Mammary epithelial cell (primary cell): ENCODE measurements at regions not wholly inside any gene's neighbourhood (a gene's known extent, or its start where the extent isn't known, plus 50 kb on each side); places are given as distances from the start of the nearest gene placed in this dataset.

Experiments used
- EZH2 ChIP-seq: IDR thresholded peaks from 2 replicates; pipeline ENCODE4 v1.6.1; 2012; ENCODE audit warnings: low read length, inconsistent platforms, borderline replicate concordance
- TF ChIP-seq, protein P1 (sequence below), 2 donors: IDR thresholded peaks in 1 of 2; conservative IDR thresholded peaks in 1 of 2; 2 replicates each; pipeline ENCODE4 v1.5.1; 2011 to 2012; ENCODE audit warnings: inconsistent platforms in 2 of 2, low read length in 2 of 2, mild to moderate bottlenecking in 2 of 2, control low read depth in 1 of 2, low read depth in 1 of 2; ENCODE audit not compliant: insufficient read depth in 1 of 2; ENCODE audit errors: extremely low read depth in 1 of 2

DNA sequence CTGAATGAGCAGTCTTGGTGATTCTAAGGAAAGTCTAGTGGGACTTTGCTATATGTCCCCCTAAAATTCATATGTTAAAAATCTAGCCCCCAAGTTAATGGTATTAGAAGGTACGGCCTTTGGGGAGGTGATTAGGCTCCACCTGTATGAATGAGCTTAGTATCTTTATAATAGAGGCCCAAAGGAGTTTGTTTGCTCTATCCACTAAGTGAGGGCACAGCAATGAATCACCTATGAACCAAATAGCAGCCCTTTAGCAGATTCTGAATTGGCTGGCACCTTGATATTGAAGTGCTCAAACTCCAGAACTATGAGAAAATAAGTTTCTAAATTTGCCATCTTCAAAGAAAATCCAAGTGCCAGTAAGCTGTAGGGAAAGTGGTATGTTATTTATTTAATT, 187.9 kb downstream of the SUCNR1 start:
- TF ChIP-seq, protein P1, sequence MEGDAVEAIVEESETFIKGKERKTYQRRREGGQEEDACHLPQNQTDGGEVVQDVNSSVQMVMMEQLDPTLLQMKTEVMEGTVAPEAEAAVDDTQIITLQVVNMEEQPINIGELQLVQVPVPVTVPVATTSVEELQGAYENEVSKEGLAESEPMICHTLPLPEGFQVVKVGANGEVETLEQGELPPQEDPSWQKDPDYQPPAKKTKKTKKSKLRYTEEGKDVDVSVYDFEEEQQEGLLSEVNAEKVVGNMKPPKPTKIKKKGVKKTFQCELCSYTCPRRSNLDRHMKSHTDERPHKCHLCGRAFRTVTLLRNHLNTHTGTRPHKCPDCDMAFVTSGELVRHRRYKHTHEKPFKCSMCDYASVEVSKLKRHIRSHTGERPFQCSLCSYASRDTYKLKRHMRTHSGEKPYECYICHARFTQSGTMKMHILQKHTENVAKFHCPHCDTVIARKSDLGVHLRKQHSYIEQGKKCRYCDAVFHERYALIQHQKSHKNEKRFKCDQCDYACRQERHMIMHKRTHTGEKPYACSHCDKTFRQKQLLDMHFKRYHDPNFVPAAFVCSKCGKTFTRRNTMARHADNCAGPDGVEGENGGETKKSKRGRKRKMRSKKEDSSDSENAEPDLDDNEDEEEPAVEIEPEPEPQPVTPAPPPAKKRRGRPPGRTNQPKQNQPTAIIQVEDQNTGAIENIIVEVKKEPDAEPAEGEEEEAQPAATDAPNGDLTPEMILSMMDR (conservative IDR thresholded peaks at IDR 0.05 in 1 of 2, IDR thresholded peaks at IDR 0.05 in 1 of 2; ENCODE audit: extremely low read depth in 1 of 2, insufficient read depth in 1 of 2, low read depth in 1 of 2, low read length in 2 of 2), result no peak
- no peak for TF ChIP-seq EZH2
